GM19467 (cell line): ENCODE measurements at regions not wholly inside any gene's neighbourhood (a gene's known extent, or its start where the extent isn't known, plus 50 kb on each side); places are given as distances from the start of the nearest gene placed in this dataset.
"Not testable (repeated sequence)": the region's sequence is repeated elsewhere in the genome, so short reads cannot be mapped to it uniquely, and the experiment has no call there.

Source experiments
- ATAC-seq: cut with Tn5 transposase; IDR thresholded peaks from one replicate; pipeline ENCODE4 v1.9.1; 2021; ENCODE audit warnings: mild to moderate bottlenecking, moderate library complexity; ENCODE audit not compliant: unreplicated experiment

GRCh38 chr6:14583826-14584225, 466.3 kb downstream of the CD83 start:
- no peak for ATAC-seq

GRCh38 chr6:14584450-14584849, 466.9 kb downstream of the CD83 start:
- ATAC-seq, result no peak

- ATAC-seq, result no peak
Measured at GRCh38 chr6:14585689-14586088, 468.1 kb downstream of the CD83 start.

GRCh38 chr6:14589175-14589574, 471.6 kb downstream of the CD83 start:
- ATAC-seq, result no peak

- ATAC-seq, result no peak
Measured at GRCh38 chr6:14590586-14590985, 473.0 kb downstream of the CD83 start.

GRCh38 chr6:14591998-14592397, 474.4 kb downstream of the CD83 start:
- no peak for ATAC-seq

- ATAC-seq, result no peak
Measured at GRCh38 chr6:14593286-14593685, 475.7 kb downstream of the CD83 start.

- ATAC-seq, result no peak
Measured at GRCh38 chr6:14595751-14596150, 478.2 kb downstream of the CD83 start.

GRCh38 chr6:14596410-14596809, 478.8 kb downstream of the CD83 start:
- no peak for ATAC-seq

GRCh38 chr6:14597090-14597489, 479.5 kb downstream of the CD83 start:
- no peak for ATAC-seq

- no peak for ATAC-seq
Measured at GRCh38 chr6:14598017-14598864, 480.7 kb downstream of the CD83 start.

GRCh38 chr6:14600306-14600705, 482.7 kb downstream of the CD83 start:
- ATAC-seq, result not testable (repeated sequence)

GRCh38 chr6:14601490-14601889, 483.9 kb downstream of the CD83 start:
- no peak for ATAC-seq

- no peak for ATAC-seq
Measured at GRCh38 chr6:14606353-14606752, 488.8 kb downstream of the CD83 start.

- ATAC-seq, result no peak
Measured at GRCh38 chr6:14610141-14610540, 492.6 kb downstream of the CD83 start.

- no peak for ATAC-seq
Measured at GRCh38 chr6:14612016-14612980, 494.7 kb downstream of the CD83 start.

- ATAC-seq, result no peak
Measured at GRCh38 chr6:14614631-14615030, 497.1 kb downstream of the CD83 start.

- ATAC-seq, result no peak
Measured at GRCh38 chr6:14616656-14617055, 499.1 kb downstream of the CD83 start.

GRCh38 chr6:14618759-14619418, 501.3 kb downstream of the CD83 start:
- ATAC-seq, result no peak

GRCh38 chr6:14619419-14619781, 501.8 kb downstream of the CD83 start:
- no peak for ATAC-seq

- no peak for ATAC-seq
Measured at GRCh38 chr6:14620522-14620921, 502.9 kb downstream of the CD83 start.
